Breast epithelium (tissue), 3 donors: ENCODE measurements at regions not wholly inside any gene's neighbourhood (a gene's known extent, or its start where the extent isn't known, plus 50 kb on each side); places are given as distances from the start of the nearest gene placed in this dataset.

Experiments used
- POLR2A ChIP-seq: fragments of 450-650 bp; IDR thresholded peaks from one replicate; pipeline ENCODE4 v1.6.1; 2016; ENCODE audit warnings: antibody characterized with exemption, mild to moderate bottlenecking, moderate library complexity
- TF ChIP-seq, protein P1 (sequence below), 3 donors: fragments of 450-650 bp; IDR thresholded peaks; one replicate each; pipeline ENCODE4 v1.5.1; 2016 to 2017; ENCODE audit warnings: antibody characterized with exemption in 3 of 3, mild to moderate bottlenecking in 3 of 3, moderate library complexity in 3 of 3

DNA sequence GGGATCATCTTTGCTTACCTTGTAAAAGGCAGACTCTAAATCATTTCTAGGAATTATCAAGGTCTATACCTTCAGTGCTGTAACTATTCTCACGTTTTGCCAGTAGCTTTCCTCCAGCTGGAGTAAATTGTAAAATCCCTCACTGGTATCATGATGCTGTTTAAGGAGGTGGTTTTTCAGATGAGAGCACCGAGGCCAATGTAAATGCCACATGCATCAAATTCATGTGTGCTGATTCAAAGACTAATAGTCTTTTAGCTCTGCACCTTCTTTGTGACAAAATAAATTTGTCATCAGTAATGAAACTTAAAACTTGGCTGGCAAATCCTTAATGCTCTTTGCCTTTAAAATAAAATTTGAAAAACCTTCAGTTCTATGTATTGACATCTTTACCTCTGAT is 503.8 kb downstream of the SETD4 start:
- TF ChIP-seq POLR2A = no peak
- TF ChIP-seq, protein P1, sequence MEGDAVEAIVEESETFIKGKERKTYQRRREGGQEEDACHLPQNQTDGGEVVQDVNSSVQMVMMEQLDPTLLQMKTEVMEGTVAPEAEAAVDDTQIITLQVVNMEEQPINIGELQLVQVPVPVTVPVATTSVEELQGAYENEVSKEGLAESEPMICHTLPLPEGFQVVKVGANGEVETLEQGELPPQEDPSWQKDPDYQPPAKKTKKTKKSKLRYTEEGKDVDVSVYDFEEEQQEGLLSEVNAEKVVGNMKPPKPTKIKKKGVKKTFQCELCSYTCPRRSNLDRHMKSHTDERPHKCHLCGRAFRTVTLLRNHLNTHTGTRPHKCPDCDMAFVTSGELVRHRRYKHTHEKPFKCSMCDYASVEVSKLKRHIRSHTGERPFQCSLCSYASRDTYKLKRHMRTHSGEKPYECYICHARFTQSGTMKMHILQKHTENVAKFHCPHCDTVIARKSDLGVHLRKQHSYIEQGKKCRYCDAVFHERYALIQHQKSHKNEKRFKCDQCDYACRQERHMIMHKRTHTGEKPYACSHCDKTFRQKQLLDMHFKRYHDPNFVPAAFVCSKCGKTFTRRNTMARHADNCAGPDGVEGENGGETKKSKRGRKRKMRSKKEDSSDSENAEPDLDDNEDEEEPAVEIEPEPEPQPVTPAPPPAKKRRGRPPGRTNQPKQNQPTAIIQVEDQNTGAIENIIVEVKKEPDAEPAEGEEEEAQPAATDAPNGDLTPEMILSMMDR (IDR thresholded peaks at IDR 0.05) = no peak
